ENCODE measurements at regions not wholly inside any gene's neighbourhood (a gene's known extent, or its start where the extent isn't known, plus 50 kb on each side); places are given as distances from the start of the nearest gene placed in this dataset.

DNA sequence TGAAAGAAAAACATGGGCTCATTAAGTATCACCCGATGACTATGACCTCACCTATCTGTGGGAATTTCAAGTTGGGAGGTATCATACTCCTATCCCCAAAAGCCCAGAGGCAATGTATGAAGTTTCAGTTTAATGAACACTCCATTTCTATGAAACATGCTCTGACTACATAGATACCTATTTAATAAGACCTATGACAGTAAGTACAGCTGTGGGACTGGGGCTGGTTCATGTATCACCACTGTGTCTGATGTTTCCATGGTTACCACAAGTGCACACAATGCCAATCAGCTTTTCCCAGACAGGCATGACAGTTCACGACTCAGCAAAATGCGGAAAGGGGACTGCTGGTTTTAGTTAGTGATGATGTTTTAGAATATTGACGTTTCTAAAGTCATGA lies 167.7 kb downstream of the SIPA1L2 start:
- no peak for TF ChIP-seq ZFX (IDR thresholded peaks at IDR 0.05)
- TF ChIP-seq, protein P1, sequence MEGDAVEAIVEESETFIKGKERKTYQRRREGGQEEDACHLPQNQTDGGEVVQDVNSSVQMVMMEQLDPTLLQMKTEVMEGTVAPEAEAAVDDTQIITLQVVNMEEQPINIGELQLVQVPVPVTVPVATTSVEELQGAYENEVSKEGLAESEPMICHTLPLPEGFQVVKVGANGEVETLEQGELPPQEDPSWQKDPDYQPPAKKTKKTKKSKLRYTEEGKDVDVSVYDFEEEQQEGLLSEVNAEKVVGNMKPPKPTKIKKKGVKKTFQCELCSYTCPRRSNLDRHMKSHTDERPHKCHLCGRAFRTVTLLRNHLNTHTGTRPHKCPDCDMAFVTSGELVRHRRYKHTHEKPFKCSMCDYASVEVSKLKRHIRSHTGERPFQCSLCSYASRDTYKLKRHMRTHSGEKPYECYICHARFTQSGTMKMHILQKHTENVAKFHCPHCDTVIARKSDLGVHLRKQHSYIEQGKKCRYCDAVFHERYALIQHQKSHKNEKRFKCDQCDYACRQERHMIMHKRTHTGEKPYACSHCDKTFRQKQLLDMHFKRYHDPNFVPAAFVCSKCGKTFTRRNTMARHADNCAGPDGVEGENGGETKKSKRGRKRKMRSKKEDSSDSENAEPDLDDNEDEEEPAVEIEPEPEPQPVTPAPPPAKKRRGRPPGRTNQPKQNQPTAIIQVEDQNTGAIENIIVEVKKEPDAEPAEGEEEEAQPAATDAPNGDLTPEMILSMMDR (conservative IDR thresholded peaks at IDR 0.05): no peak

DNA sequence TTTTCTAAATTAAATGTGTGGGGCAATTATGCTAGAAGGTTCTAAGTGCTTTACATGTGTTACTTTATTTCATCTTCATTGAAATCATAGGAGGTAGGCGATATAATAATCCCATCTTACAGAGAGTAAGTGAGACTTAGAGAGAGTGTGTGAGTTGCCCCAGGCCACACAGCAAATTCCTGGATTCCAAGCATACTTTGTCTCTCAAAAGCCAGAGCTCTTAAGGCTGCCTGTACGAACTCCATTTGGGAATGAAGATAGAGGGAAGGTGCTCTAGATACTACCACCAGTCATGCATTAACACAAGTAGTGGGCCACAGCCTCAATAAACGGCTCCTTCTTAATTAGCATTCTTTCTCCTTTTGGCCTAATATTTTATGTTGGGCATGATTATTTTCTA lies 170.1 kb downstream of the SIPA1L2 start:
- TF ChIP-seq ZFX (IDR thresholded peaks at IDR 0.05): no peak
- TF ChIP-seq, protein P1 (conservative IDR thresholded peaks at IDR 0.05): no peak
- no peak overlapping the region for H3K27ac ChIP-seq

More for the DNA sequence above, 167.7 kb downstream of the SIPA1L2 start:
- H3K27ac ChIP-seq: no peak overlapping the region

DNA sequence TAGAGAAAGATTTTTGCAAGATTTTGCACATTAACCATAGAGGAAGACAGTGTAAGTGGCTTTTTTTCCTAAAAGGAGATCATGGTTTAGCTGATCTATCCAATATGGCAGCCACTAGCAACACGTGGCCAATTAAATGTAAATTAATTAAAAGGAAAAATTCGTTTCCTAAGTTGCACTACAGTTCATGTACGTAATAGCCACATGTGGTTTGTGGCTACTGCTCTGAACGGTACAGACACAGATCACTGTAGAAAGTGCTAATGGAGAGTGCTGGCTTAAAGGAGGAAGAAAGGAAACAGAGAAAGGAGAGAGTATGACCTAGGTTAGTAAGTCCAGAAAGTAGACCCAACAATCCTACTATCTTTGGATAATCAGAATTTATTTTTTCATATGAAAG lies 170.8 kb downstream of the SIPA1L2 start:
- no peak overlapping the region for H3K27ac ChIP-seq
- TF ChIP-seq, protein P1 (conservative IDR thresholded peaks at IDR 0.05): no peak
- no peak for TF ChIP-seq ZFX (IDR thresholded peaks at IDR 0.05)

DNA sequence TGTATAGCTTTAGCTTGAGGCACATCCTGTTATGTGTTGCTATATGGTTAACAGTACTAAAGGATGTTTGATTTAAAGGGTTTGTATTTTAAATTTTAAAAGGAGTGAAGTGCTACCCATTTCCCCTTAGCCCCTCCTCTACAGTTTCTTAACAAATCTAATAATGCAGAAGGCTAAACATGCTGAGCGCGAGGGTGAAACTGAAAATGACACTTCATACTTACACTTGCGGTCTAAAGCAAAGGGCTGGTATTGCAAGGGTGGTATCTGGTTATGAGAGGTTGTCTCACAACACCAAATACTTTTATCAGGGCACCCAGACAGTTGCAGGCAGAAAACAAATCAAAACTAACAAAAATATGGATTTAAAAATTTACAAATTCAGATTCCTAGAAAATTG lies 172.3 kb downstream of the SIPA1L2 start:
- H3K27ac ChIP-seq: no peak overlapping the region
- no peak for TF ChIP-seq ZFX (IDR thresholded peaks at IDR 0.05)
- TF ChIP-seq, protein P1 (conservative IDR thresholded peaks at IDR 0.05): no peak

DNA sequence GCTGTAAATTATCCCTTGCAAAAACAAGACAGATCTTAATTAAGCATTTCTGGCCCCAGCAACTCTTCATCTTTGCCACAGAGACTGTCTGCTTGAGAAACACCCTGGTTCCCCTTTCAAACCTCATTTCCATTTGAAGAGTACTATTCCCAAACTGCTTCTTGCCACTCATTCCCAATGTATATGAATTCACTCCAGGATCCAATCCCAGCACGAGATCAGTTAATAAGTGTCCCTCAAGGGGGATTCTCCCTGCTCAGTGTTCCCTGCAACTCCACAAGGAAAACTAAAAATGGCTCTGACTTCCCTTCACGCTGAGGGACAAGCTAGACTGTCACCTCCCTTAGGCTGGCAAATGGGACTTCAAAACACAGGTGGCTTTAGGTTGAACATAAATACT lies 173.2 kb downstream of the SIPA1L2 start:
- no peak overlapping the region for H3K27ac ChIP-seq
- TF ChIP-seq, protein P1 (conservative IDR thresholded peaks at IDR 0.05): no peak

DNA sequence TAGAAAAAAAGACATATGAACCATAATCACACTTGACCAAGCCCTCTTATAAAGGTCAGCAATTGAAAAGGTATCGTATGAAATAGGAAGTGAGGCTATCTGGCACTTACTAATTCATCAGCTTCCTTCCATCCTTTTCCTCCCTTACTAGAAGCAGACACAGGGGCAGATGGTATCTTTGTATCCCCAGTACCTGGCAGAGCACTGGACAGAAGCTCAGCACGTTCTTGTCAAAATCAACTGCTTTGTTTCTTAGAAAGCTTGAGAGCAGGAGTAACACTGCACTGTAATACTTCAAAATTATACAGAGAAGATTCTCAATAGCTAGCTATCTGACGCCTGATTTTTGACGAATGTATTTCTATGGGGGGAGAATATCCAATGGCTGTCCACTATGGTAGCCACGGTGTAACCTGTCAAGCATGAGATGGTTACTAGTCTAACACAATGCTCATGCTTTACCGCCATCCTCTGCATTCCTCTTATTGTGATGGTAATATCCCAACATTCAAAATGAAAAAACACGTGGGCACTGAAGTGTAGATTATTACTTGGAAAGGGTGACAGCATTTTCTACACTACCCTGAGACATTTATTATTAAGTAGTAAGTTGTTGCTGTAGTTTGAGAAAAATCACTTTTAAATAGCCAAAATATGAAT lies 175.6 kb downstream of the SIPA1L2 start:
- no peak overlapping the region for H3K27ac ChIP-seq
- TF ChIP-seq, protein P1 (conservative IDR thresholded peaks at IDR 0.05): no peak
- TF ChIP-seq ZFX (IDR thresholded peaks at IDR 0.05): no peak

DNA sequence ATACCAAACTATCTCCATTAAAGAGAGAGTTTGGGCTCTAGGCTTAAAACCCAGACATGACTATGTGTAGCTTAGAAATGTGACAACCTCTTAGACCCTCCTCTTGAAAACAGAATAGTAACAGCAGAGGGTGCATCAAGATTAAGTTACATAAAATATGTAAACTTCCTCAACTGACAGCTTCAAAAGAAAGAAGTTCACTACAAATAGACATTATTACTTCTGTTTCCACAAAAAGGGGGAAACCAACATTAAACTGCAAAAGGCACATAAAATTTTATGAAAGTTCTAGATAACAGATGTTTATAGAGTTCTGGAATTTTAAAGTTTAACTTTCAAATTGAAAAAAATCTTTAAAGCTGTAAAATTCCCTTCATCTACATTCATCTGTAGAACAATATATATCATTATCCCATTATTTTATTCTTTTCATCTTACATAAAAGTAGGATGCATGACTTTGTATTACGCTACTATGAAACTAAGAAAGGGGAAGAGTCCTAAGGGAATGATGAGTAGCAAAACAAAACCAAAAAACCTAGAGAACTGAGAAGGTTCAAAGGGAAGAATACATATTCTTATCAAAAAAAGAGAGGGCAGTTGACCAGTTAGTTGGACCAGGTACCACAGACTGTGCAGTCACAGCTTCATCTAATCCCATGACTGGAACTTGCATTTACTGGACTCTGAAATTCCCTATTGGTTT lies 177.0 kb downstream of the SIPA1L2 start:
- TF ChIP-seq ZFX (IDR thresholded peaks at IDR 0.05): no peak
- TF ChIP-seq, protein P1 (conservative IDR thresholded peaks at IDR 0.05): no peak
- H3K27ac ChIP-seq: no peak overlapping the region

Measured in C4-2B (cell line).